WERI-Rb-1 (cell line): ENCODE measurements at regions not wholly inside any gene's neighbourhood (a gene's known extent, or its start where the extent isn't known, plus 50 kb on each side); places are given as distances from the start of the nearest gene placed in this dataset.
"Not testable (repeated sequence)": the region's sequence is repeated elsewhere in the genome, so short reads cannot be mapped to it uniquely, and the experiment has no call there.

ENCODE experiments used
- DNase-seq: peaks from one replicate; pipeline ENCODE4 v3.0.0-alpha.2; 2020
- H3K27ac ChIP-seq: fragments of 250-450 bp; sonication (Bioruptor Pico); 2 replicates; pipeline ENCODE4 v1.5.1; 2020; ENCODE audit warnings: mild to moderate bottlenecking, moderate library complexity
- H3K27me3 ChIP-seq: fragments of 250-450 bp; sonication (Bioruptor Pico); 2 replicates; pipeline ENCODE4 v1.5.1; 2021; ENCODE audit warnings: mild to moderate bottlenecking, low read depth, moderate library complexity; ENCODE audit not compliant: insufficient read depth, severe bottlenecking
- H3K36me3 ChIP-seq: fragments of 250-450 bp; sonication (Bioruptor Pico); 2 replicates; pipeline ENCODE4 v1.5.1; 2020; ENCODE audit warnings: mild to moderate bottlenecking, moderate library complexity
- H3K4me3 ChIP-seq: 2 replicates; pipeline ENCODE4 v1.5.1; 2011; ENCODE audit warnings: low read depth, mild to moderate bottlenecking, control low read depth, low read length
- H3K9me3 ChIP-seq: fragments of 250-450 bp; sonication (Bioruptor Pico); 2 replicates; pipeline ENCODE4 v1.5.1; 2021; ENCODE audit warnings: mild to moderate bottlenecking, moderate library complexity; ENCODE audit not compliant: severe bottlenecking
- TF ChIP-seq, protein P1 (sequence below): IDR thresholded peaks from 2 replicates; pipeline ENCODE4 v1.5.1; 2011; ENCODE audit warnings: low read depth, mild to moderate bottlenecking, control low read depth, inconsistent platforms, low read length

DNA sequence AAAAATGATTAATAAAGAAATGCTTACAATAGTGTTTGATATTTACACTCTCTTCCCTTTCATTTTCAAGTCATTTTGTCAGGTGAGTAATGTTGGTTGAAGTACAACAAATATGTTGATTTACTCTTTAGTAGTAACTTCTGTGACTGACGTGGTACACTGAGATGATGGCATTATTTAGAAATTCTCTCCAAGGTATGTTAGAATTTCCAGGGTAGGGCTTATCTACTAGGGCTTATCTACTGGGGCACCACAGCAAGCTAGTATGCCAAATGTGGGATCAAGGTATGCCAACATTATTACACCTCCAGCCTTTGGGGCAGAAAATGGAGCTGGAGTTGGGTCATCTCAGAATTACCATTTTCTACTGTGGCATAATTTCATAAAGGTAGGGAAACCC, 157.4 kb upstream of the AGTR1 start:
- DNase-seq, result no peak
- H3K27ac ChIP-seq, result no peak overlapping the region
- no peaks in the 10 kb centered on the region for H3K27me3 ChIP-seq
- TF ChIP-seq, protein P1, sequence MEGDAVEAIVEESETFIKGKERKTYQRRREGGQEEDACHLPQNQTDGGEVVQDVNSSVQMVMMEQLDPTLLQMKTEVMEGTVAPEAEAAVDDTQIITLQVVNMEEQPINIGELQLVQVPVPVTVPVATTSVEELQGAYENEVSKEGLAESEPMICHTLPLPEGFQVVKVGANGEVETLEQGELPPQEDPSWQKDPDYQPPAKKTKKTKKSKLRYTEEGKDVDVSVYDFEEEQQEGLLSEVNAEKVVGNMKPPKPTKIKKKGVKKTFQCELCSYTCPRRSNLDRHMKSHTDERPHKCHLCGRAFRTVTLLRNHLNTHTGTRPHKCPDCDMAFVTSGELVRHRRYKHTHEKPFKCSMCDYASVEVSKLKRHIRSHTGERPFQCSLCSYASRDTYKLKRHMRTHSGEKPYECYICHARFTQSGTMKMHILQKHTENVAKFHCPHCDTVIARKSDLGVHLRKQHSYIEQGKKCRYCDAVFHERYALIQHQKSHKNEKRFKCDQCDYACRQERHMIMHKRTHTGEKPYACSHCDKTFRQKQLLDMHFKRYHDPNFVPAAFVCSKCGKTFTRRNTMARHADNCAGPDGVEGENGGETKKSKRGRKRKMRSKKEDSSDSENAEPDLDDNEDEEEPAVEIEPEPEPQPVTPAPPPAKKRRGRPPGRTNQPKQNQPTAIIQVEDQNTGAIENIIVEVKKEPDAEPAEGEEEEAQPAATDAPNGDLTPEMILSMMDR, result no peak
- no peaks in the 10 kb centered on the region for H3K9me3 ChIP-seq
- H3K4me3 ChIP-seq, result no peak overlapping the region
- H3K36me3 ChIP-seq, result no peaks in the 10 kb centered on the region

DNA sequence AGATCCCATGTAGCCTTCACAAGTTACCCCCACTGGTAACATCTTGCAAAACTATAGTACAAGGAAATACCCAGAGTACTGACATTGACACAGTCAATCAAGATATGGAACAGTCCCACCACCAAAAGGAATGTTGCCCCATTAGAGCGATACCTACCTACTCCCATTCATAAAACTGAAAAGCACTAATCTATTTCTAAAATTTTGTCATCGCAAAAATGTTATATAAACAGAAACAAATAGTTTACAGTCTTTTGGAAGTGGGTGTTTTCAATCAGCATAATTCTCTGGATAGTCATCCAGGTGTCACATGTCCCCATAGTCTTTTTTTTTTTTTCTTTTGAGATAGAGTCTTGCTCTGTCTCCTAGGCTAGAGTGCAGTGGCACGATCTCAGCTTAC, 156.9 kb upstream of the AGTR1 start:
- TF ChIP-seq, protein P1, result no peak
- DNase-seq, result no peak
- Histone ChIP-seq H3K27ac (no peak overlapping the region), H3K4me3 (no peak overlapping the region), H3K27me3 (no peaks in the 10 kb centered on the region), H3K9me3 (no peaks in the 10 kb centered on the region), H3K36me3 (no peaks in the 10 kb centered on the region)

DNA sequence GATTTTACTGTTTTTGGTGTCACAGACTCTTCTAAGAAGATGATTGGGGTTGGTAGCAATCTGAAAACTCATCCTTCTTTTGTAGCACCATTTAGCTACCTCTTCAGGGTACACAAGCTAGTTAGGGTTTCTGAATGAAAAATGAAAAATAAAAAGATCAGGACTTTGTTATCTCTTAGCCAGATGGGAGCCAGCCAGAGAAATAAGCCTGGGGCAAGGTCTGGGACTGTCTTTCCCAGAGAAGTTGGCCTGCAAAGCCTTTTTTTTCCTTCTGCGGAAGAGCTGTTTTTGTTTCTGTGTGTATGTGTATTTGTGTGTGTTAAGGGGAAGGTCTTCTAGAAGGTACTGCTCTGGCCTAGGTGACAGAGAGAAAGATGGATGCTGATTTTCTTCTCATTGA, 150.7 kb upstream of the AGTR1 start:
- no peak overlapping the region for H3K4me3 ChIP-seq
- H3K27ac ChIP-seq, result no peak overlapping the region
- H3K27me3 ChIP-seq, result no peaks in the 10 kb centered on the region
- DNase-seq, result no peak
- H3K36me3 ChIP-seq, result no peaks in the 10 kb centered on the region
- H3K9me3 ChIP-seq, result no peaks in the 10 kb centered on the region
- TF ChIP-seq, protein P1, result no peak

DNA sequence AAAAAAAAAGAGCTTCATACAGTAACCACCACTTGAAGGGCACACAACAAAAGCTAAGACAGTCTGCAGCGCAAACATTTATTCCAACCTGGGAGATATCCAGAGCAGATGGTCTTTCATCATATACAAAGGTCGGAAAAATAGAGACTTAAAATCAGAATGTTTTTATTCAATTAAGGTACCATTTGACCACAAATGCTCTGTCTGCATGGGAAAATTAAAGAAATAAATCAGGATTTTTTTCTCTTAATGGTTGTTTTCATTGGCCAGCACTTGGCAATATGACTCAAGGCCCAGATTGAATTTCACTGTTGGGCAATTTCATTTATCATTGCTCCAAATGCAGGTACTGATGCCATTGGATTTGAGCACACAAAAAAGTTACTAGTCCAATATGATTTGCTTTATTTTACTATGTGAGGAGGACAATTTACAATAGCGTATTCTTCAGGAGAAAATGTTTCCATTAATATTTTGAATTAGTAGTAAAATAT, 145.9 kb upstream of the AGTR1 start:
- no peaks in the 10 kb centered on the region for H3K9me3 ChIP-seq
- no peak overlapping the region for H3K4me3 ChIP-seq
- DNase-seq, result no peak
- no peaks in the 10 kb centered on the region for H3K36me3 ChIP-seq
- H3K27me3 ChIP-seq, result no peaks in the 10 kb centered on the region
- TF ChIP-seq, protein P1, result no peak
- no peak overlapping the region for H3K27ac ChIP-seq

DNA sequence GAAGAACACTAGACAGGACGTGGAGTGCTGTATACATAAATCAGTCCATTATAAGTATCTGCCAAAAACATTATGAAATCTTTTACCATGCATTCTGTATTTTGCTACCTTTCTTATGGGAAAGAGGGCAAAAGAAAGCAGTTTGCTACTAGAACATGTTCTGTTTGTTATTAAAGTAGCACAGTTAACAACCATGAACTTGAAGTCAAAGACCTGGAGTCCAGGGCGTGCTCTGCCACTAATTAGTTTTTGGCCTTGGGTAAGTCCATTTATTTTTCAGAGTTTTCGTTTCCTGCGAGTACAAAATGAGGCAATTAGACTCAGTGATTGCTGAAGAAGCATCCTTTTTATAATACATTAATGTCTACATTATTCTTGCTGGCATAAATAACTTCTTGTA, 143.3 kb upstream of the AGTR1 start:
- H3K36me3 ChIP-seq, result no peaks in the 10 kb centered on the region
- DNase-seq, result no peak
- TF ChIP-seq, protein P1, result no peak
- no peaks in the 10 kb centered on the region for H3K27me3 ChIP-seq
- no peak overlapping the region for H3K4me3 ChIP-seq
- H3K9me3 ChIP-seq, result no peaks in the 10 kb centered on the region
- no peak overlapping the region for H3K27ac ChIP-seq

DNA sequence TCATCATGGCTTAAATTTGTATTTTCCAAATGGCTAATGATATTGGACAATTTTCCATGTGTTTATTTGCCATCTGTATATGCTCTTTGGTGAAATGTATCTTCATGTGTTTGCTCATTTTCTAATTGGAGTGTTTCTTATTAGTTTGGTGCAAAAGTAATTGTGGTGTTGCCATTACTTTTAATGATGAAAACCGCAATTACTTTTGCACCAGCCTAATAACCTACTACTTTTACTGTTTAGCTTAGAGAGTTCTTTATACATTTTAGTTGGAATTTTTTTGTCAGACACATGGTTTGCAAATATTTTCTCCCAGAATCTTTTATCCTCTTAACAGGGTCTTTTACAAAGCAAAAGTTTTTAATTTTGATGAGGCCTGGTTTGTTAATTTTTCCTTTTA, 141.0 kb upstream of the AGTR1 start:
- TF ChIP-seq, protein P1, result no peak
- Histone ChIP-seq H3K27me3 (no peaks in the 10 kb centered on the region), H3K9me3 (no peaks in the 10 kb centered on the region), H3K4me3 (no peak overlapping the region), H3K27ac (no peak overlapping the region), H3K36me3 (no peaks in the 10 kb centered on the region)
- no peak for DNase-seq

DNA sequence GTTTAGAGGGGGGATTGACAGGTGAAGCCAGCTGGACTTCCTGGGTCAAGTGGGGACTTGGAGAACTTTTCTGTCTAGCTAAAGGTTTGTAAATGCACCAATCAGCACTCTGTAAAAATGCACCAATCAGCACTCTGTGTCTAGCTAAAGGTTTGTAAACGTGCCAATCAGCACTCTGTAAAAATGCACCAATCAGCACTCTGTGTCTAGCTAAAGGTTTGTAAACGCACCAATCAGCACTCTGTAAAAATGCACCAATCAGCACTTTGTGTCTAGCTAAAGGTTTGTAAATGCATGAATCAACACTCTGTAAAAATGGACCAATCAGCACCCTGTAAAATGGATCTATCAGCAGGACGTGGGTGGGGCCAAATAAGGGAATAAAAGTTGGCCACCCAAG, 120.1 kb upstream of the AGTR1 start:
- H3K9me3 ChIP-seq, H3K27ac ChIP-seq, H3K27me3 ChIP-seq, H3K36me3 ChIP-seq, DNase-seq, H3K4me3 ChIP-seq: not testable (repeated sequence)
